Epithelial cell of esophagus (primary cell): ENCODE measurements at regions not wholly inside any gene's neighbourhood (a gene's known extent, or its start where the extent isn't known, plus 50 kb on each side); places are given as distances from the start of the nearest gene placed in this dataset.

Experiments
- DNase-seq: peaks from one replicate; pipeline ENCODE4 v3.0.0; 2010; ENCODE audit warnings: low read depth
- H3K4me3 ChIP-seq: 2 replicates; pipeline ENCODE4 v1.5.1; 2011; ENCODE audit warnings: mild to moderate bottlenecking, low read length, control low read depth
- TF ChIP-seq, protein P1 (sequence below): IDR thresholded peaks from 2 replicates; pipeline ENCODE4 v1.5.1; 2011; ENCODE audit warnings: low read depth, mild to moderate bottlenecking, low read length, control low read depth, inconsistent platforms; ENCODE audit not compliant: insufficient read depth; ENCODE audit errors: missing control alignments

DNA sequence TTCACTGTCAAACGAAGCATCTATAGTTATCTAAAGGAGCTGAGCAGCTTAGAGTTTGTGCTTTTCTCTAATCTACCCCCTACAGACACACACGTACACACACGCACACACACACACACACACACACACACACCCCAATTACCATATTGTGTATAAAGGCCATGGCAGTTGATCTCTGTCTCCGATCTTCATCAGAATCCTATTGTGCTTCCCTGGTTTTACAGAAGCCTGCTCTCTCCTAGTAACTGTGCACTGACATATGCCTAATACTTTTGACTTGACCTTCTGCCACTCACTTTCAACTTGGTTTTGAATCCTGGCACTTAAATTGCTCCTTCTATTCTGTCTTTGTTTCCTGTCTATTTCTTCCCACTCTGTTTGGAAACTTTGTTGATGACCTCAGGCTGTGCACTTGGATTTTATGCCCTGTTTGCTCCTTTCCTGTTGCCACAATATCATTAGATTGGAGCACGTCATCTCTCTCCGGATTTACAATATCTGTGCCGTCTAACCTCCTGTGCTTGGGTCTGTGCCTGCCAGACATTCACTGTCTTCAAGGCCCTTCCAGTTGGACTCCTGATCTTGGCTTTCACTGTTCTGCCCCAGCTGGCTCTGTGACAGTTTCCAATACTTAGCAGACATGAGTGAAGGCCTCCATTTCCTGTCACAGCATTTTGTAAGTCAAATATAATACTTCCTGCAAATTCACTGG, 928.1 kb downstream of the FAT4 start:
- no peak overlapping the region for H3K4me3 ChIP-seq
- TF ChIP-seq, protein P1, sequence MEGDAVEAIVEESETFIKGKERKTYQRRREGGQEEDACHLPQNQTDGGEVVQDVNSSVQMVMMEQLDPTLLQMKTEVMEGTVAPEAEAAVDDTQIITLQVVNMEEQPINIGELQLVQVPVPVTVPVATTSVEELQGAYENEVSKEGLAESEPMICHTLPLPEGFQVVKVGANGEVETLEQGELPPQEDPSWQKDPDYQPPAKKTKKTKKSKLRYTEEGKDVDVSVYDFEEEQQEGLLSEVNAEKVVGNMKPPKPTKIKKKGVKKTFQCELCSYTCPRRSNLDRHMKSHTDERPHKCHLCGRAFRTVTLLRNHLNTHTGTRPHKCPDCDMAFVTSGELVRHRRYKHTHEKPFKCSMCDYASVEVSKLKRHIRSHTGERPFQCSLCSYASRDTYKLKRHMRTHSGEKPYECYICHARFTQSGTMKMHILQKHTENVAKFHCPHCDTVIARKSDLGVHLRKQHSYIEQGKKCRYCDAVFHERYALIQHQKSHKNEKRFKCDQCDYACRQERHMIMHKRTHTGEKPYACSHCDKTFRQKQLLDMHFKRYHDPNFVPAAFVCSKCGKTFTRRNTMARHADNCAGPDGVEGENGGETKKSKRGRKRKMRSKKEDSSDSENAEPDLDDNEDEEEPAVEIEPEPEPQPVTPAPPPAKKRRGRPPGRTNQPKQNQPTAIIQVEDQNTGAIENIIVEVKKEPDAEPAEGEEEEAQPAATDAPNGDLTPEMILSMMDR, result no peak
- no peak for DNase-seq

DNA sequence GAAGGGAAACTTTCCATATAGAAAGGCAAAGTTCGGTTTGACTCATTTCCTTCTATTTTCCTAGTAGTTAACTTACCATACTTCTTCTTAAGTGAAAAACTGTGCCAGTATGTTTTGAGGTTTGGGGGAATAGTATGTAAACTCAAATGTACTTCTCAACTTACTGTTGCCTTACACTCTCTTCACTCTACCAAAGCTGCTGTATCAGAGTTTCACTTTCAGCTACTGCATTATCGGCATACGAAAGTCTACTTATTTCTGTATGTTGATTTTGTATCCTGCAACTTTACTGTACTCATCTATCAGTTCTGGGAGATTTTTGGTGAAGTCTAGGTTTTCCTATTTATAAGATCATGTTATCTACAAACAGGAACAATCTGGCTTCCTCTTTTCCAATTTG, 932.7 kb downstream of the FAT4 start:
- H3K4me3 ChIP-seq, result no peak overlapping the region
- TF ChIP-seq, protein P1, result no peak
- DNase-seq, result no peak

DNA sequence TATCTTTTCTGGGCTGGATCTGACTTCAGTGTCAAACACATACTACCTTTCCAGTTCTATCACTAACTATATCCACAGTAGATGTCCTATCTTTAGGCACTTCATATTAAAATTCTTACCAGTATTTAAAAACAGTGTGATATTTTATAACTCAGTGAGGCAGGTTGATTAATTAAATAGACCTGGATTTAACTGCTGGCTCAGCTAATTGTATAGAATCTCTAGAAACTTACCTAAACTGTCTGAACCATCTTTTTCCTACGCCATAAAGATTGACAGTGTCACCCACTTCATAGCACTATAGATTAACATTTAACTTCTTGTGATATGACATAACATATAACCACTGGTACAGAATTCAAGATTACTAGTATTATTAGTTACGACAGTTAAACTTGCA, 935.3 kb downstream of the FAT4 start:
- TF ChIP-seq, protein P1, result no peak
- DNase-seq, result no peak
- H3K4me3 ChIP-seq, result no peak overlapping the region

DNA sequence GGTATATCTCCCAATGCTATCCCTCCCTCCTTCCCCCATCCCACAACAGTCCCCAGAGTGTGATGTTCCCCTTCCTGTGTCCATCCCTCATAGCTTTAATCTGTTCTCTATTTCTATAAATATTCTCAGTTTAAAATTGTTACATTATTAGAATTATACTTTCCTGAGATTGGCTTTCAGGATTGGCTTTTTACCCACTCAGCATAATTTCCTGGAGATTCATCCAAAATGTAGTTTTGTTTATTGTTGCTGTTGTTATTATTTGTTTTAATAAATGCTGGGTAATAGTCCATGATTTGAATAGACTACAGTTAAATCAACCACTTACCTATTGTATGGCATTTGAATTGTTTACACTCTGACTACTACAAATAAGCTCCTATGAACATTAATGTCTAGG, 936.4 kb downstream of the FAT4 start:
- no peak overlapping the region for H3K4me3 ChIP-seq
- TF ChIP-seq, protein P1, result no peak
- no peak for DNase-seq

DNA sequence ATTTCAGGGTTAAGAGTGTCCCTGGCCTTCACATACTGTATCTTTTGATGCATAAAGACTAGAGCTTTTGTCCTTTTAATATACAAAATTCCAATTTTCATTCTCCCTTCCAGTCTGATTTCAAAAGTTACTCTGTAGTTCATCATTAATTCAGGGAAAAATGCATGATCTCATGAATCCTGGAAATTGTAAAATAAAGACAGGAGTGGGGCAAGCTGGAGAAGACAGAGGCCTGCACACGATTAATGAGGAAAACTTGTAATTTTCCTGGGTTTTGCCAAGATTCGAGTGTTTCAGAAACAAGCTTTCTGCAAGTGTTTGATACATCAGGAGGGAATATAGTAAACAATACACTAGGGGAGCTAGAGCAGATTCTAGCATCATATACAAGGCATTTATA, 947.9 kb downstream of the FAT4 start:
- no peak for DNase-seq
- H3K4me3 ChIP-seq, result no peak overlapping the region
- TF ChIP-seq, protein P1, result no peak

DNA sequence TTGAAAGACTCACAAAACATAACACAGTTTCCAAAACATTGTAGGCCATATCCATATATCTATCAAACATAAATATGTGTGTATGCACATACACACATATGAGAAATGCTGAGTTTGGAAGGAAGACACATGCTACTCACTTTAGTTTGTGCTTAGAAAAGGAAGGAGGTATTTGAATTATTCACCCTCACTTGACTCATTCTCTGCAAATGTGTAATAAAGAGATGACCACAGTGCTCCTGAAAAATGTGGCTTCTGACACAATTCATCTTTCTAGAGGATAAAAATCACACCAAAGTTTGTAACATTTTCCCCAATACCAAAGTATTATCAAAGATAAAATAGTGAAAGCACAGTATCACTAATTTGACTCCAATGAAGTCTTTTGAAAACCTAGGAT, 950.1 kb downstream of the FAT4 start:
- TF ChIP-seq, protein P1, result no peak
- H3K4me3 ChIP-seq, result no peak overlapping the region
- peak; percentile 66 for DNase-seq

DNA sequence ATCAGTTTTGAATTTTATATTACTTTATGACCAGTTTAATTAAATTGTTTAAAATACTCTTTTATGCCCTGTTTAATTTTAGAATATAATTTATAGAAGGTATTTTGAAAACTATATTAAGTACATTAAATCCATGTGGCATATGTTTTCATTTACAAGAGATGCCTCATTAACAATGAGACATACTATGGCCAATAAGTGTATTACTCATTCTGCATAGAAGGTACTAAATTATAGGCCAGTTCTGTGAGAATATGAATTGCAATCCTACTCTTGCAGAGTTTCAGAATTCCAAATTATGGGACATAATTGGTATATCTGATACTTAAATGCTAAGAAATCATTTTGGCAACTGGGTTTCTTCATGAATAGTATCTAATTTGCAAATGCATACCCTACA, 951.1 kb downstream of the FAT4 start:
- TF ChIP-seq, protein P1, result no peak
- DNase-seq, result peak; percentile 11
- H3K4me3 ChIP-seq, result no peak overlapping the region
